Activated CD8-positive, alpha-beta memory T cell treated with anti-CD3 and anti-CD28 coated beads for 36 hours (primary cell): ENCODE measurements at regions not wholly inside any gene's neighbourhood (a gene's known extent, or its start where the extent isn't known, plus 50 kb on each side); places are given as distances from the start of the nearest gene placed in this dataset.
"Not testable (repeated sequence)": the region's sequence is repeated elsewhere in the genome, so short reads cannot be mapped to it uniquely, and the experiment has no call there.

Experiments used
- CTCF ChIA-PET: fragments of 350-600 bp; sonication (Branson Sonifier 250); formaldehyde crosslinking; loops from one replicate; lab custom pipeline; 2021; ENCODE audit warnings: antibody characterized with exemption; lab: Charles Lee
- POLR2A ChIA-PET: fragments of 350-600 bp; sonication (Branson Sonifier 250); formaldehyde crosslinking; loops from one replicate; lab custom pipeline; 2021; ENCODE audit warnings: antibody characterized with exemption; lab: Charles Lee

- POLR2A ChIA-PET, CTCF ChIA-PET: not testable (repeated sequence)
Measured at GRCh38 chr2:113386780-113387433, 50.6 kb upstream of the ZNG1B start.

DNA sequence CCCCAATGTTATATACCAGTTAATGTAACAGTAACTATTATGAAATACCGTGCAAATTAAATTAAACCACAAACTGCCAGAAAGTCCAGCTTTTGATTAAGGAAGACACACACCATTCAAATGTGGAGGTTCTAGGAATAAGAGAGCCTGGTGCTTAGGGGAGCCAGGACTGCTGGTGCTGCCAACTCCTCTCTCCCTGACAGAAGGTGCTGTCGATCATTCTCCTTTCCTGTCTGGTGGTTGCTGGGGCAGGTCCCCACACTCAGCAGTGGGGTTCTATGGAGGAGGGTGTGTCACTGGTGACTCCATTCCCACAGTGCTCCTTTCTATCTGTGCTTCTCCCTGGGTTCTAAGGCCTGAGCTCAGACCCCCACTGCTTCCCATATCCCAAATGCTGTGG lies 57.9 kb upstream of the ZNG1B start:
- CTCF ChIA-PET, POLR2A ChIA-PET: not testable (repeated sequence)

GRCh38 chr2:113376913-113377445 lies 60.5 kb upstream of the ZNG1B start:
- ChIA-PET CTCF (interaction anchor here (1.2 to 2.2 kb wide), 4 partner anchors 12 to 239 kb away, joined by 4 to 6 read pairs (median 4); no protein-coding TSS in a partner anchor), POLR2A (interaction anchor here (0.9 kb wide), 1 partner anchor 161 kb away, joined by 3 read pairs; no protein-coding TSS in a partner anchor)

GRCh38 chr2:113376253-113376912 lies 61.1 kb upstream of the ZNG1B start:
- POLR2A ChIA-PET, result interaction anchor here (0.9 kb wide), 1 partner anchor 161 kb away, joined by 3 read pairs; no protein-coding TSS in a partner anchor
- CTCF ChIA-PET, result interaction anchor here (1.2 to 2.2 kb wide), 4 partner anchors 13 to 239 kb away, joined by 4 to 6 read pairs (median 4); no protein-coding TSS in a partner anchor

DNA sequence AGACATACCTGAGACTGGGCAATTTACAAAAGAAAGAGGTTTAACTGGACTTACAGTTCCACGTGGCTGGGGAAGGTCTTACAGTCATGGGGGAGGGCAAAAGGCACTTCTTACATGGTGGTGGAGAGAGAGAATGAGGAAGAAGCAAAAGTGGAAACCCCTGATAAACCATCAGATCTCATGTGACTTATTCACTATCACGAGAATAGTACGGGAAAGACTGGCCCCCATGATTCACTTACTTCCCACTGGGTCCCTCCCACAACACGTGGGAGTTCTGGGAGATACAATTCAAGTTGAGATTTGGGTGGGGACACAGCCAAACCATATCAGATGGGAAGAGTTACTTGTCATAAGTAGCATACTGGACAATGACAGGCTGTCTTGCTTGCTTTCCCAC lies 62.6 kb upstream of the ZNG1B start:
- POLR2A ChIA-PET, result not testable (repeated sequence)

GRCh38 chr2:113372258-113372834 lies 65.1 kb upstream of the ZNG1B start:
- CTCF ChIA-PET, result interaction anchor here (1.0 to 2.8 kb wide), 2 partner anchors 121 to 234 kb away, joined by 3 to 11 read pairs; no protein-coding TSS in a partner anchor
- POLR2A ChIA-PET, result not testable (repeated sequence)

More for the DNA sequence above, 62.6 kb upstream of the ZNG1B start:
- CTCF ChIA-PET, result interaction anchor here (1.1 kb wide), 1 partner anchor 16 kb away, joined by 3 read pairs; no protein-coding TSS in a partner anchor

DNA sequence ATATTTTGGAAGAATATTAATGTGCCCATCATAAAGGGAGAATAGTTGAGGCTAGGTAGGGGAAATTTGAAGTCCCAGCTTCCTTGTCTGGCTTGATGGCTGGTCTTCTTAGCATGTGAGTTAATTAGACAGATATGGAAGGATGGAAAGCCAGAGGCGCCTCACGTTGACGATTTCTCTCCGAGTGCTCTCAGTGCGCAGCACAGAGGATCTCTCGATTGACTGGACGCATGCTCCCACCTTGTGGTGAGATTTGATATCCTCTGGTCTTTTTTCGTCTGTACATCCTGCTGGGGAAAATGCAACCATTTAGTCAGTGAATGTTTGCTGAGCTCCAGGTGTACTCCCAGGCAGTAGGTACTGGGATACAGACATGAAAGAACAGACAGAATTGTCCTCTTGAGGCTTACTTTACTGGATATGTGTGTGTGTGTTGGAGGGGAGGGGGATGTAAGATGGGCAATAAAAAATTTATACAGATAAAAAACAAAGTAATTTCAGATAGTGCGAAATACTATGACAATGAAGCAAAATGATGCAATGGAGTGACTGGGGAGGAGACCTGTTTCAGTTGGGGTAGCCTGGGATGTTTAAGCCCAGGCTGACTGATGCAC lies 66.9 kb upstream of the ZNG1B start:
- ChIA-PET CTCF (interaction anchor here (0.6 to 2.8 kb wide), 15 partner anchors 11 to 234 kb away, joined by 3 to 12 read pairs (median 4); no protein-coding TSS in a partner anchor), POLR2A (interaction anchor here (1.0 kb wide), 1 partner anchor 118 kb away, joined by 3 read pairs; no protein-coding TSS in a partner anchor)

DNA sequence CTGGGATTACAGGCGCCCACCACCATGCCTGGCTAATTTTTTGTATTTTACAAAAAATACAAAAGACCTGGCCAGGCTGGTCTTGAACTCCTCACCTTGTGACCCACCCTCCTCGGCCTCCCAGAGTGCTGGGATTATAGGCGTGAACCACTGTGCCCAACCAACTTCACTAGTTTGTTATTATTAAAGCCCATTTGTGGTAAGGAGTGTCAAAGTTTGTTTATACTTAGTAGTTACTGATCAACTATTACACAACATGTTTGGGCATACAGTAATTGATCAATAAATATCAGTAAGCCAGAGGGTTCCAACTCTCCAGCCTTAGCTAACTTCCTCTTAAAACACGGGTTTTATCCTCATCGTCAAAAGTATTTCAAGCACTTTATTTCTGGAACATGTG lies 67.5 kb upstream of the ZNG1B start:
- POLR2A ChIA-PET, result interaction anchor here (1.0 kb wide), 1 partner anchor 118 kb away, joined by 3 read pairs; no protein-coding TSS in a partner anchor

DNA sequence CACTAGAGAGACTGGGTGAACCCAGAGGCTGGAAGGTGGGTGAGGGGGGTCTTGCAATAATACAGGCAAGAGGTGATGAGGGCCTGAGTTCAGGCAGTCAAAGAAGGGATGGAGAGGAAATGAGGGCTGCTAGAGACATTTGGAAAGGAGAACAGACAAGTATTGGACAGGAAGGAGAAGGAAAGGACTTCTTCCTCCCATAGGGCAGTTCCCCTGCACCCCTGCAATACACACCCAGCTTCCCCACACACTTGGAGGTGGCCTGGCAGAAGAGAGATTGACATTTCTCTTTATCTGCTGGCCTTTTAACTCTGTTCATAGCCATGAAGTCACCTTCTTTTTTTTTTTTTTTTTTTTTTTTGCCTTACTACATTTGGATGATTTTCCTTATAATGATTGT lies 68.9 kb upstream of the ZNG1B start:
- CTCF ChIA-PET, result interaction anchor here (0.6 to 1.2 kb wide), 2 partner anchors 119 to 190 kb away, joined by 3 to 4 read pairs; no protein-coding TSS in a partner anchor
- POLR2A ChIA-PET, result not testable (repeated sequence)

More for the DNA sequence above, 67.5 kb upstream of the ZNG1B start:
- CTCF ChIA-PET, result interaction anchor here (0.8 to 2.8 kb wide), 12 partner anchors 11 to 232 kb away, joined by 3 to 12 read pairs (median 4); no protein-coding TSS in a partner anchor

DNA sequence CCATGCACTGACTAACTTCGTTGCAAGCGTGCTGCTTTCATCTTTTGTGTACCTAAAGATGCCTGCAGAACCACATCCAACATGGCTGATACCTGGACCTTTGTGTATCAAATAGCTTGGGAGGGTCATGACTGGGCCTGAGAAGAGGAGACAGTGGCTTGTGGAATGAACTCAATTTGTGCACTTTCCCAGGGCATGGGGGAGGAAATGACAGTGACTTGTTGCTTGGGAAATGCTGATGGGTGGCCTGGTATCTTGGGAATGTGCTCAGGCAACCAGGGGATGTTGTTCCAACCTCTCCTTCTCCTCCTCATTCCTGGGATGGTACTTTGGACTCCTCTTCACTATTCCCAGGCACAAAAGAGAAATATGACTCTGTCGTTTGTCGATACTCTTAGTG lies 70.7 kb upstream of the ZNG1B start:
- POLR2A ChIA-PET, CTCF ChIA-PET: not testable (repeated sequence)

DNA sequence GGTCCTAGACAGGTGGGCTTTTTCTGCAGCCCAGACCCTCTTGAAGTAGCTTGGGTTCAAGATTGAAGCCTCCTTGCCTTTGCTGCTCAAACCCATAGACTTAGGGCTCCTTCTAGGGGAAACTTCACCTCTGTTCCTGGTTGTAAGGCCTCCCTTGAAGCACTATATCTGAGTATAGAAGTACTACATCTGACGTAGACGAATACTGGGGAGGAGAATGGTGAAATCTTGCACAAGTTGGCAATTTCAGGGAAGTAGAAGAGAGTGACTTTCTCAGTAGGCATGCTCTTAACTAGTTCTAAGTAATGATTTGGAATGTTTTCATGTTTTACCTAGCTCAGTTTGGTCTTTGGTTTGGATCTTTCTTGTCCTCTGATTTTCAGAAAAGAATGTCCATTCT lies 71.7 kb upstream of the ZNG1B start:
- CTCF ChIA-PET, result interaction anchor here (1.2 to 1.5 kb wide), 2 partner anchors 117 to 167 kb away, joined by 4 read pairs; no protein-coding TSS in a partner anchor

GRCh38 chr2:113365290-113365689 lies 72.2 kb upstream of the ZNG1B start:
- CTCF ChIA-PET, result interaction anchor here (1.2 to 1.5 kb wide), 2 partner anchors 116 to 166 kb away, joined by 4 read pairs; no protein-coding TSS in a partner anchor
- POLR2A ChIA-PET, result not testable (repeated sequence)

More for the DNA sequence above, 71.7 kb upstream of the ZNG1B start:
- POLR2A ChIA-PET, result not testable (repeated sequence)

DNA sequence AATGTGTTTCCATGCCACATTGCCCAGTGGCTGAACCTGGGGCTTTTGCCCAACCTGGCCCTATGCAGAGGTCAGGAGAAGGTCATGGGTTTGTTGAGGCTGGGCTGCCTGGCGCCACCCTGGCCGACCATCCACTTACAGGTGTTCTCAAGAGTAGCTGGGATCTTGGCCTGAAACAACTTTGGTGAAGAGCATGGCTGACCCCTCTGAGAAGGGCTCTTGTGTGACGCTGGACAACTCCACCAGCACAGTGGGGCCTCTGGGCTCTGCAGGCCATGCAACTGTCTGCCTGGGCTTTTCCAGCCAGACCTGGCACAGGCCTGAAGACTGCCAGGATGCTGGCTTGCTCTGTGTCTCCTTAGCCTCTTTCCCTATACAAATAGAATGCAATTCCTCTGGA lies 76.4 kb upstream of the ZNG1B start:
- CTCF ChIA-PET, result interaction anchor here (2.9 kb wide), 1 partner anchor 10 kb away, joined by 10 read pairs; no protein-coding TSS in a partner anchor

DNA sequence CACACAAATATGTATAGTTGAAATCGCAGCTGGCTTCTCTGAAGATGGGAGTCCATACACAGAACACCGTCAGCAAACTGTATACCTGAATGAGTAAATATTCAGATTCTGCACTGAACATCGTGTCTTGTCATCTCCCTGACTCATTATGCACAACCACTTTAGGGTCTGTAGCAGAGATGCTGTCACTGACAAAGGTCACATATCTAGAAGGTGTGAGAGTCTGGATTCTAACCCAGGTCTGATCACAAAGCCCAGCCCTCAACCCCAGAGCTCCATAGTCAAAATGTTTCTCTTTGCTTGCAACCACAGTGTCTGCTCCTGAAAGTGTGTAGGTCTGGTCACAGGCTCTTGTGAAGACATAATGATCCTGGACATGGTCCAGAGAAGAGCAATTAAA lies 78.3 kb upstream of the PAX8 start:
- ChIA-PET POLR2A (no interaction called here), CTCF (no interaction called here)

More for the DNA sequence above, 76.4 kb upstream of the ZNG1B start:
- POLR2A ChIA-PET, result no interaction called here

GRCh38 chr2:113356284-113356683 lies 77.6 kb upstream of the PAX8 start:
- CTCF ChIA-PET, POLR2A ChIA-PET: not testable (repeated sequence)

GRCh38 chr2:113355339-113356015 lies 76.8 kb upstream of the PAX8 start:
- POLR2A ChIA-PET, CTCF ChIA-PET: not testable (repeated sequence)

GRCh38 chr2:113351375-113352355 lies 72.9 kb upstream of the PAX8 start:
- CTCF ChIA-PET, result no interaction called here
- POLR2A ChIA-PET, result no interaction called here
